ENCODE measurements at regions not wholly inside any gene's neighbourhood (a gene's known extent, or its start where the extent isn't known, plus 50 kb on each side); places are given as distances from the start of the nearest gene placed in this dataset.

- no peak for DNase-seq (ENCODE audit: low spot score in 2 of 2)
- no peaks in the 10 kb centered on the region for H3K9me3 ChIP-seq
- TF ChIP-seq EP300 (IDR thresholded peaks at IDR 0.05) (no peak), POLR2A (IDR thresholded peaks at IDR 0.05) (no peak), CTCF (IDR thresholded peaks at IDR 0.05) (no peak)
- no peak overlapping the region for H3K4me3 ChIP-seq
- no peaks in the 10 kb centered on the region for H3K27me3 ChIP-seq
- WGBS, 2 donors = 48% methylated on average over 10 of the region's 10 CpGs
- H3K27ac ChIP-seq = no peak overlapping the region
- H3K4me1 ChIP-seq = peaks cover 0 to 14% (median 0%) of the 10 kb centered on the region in 4 donors
- H3K36me3 ChIP-seq = no peaks in the 10 kb centered on the region
Observed at GRCh38 chr5:149437391-149438040, 58.4 kb upstream of the IL17B start.

- Histone ChIP-seq H3K4me1 (peaks cover 0 to 12% (median 0%) of the 10 kb centered on the region in 4 donors), H3K27ac (no peak overlapping the region), H3K36me3 (no peaks in the 10 kb centered on the region), H3K4me3 (no peak overlapping the region), H3K27me3 (no peaks in the 10 kb centered on the region), H3K9me3 (no peaks in the 10 kb centered on the region)
- no peak for TF ChIP-seq EP300 (IDR thresholded peaks at IDR 0.05)
- TF ChIP-seq CTCF (IDR thresholded peaks at IDR 0.05) = no peak
- TF ChIP-seq POLR2A (IDR thresholded peaks at IDR 0.05) = no peak
- DNase-seq (ENCODE audit: low spot score in 2 of 2) = no peak
Observed at GRCh38 chr5:149435660-149436059, 56.6 kb upstream of the IL17B start.

GRCh38 chr5:149435015-149435376 lies 55.9 kb upstream of the IL17B start:
- H3K27me3 ChIP-seq = no peaks in the 10 kb centered on the region
- WGBS, 2 donors = 82 to 88% methylated on average over 7 of the region's 7 CpGs
- no peak for DNase-seq (ENCODE audit: low spot score in 2 of 2)
- H3K4me3 ChIP-seq = no peak overlapping the region
- H3K4me1 ChIP-seq = peaks cover 0 to 19% (median 3%) of the 10 kb centered on the region in 4 donors
- no peaks in the 10 kb centered on the region for H3K9me3 ChIP-seq
- H3K27ac ChIP-seq = no peak overlapping the region
- no peaks in the 10 kb centered on the region for H3K36me3 ChIP-seq
- TF ChIP-seq EP300 (IDR thresholded peaks at IDR 0.05) (no peak), POLR2A (IDR thresholded peaks at IDR 0.05) (no peak), CTCF (IDR thresholded peaks at IDR 0.05) (no peak)

- TF ChIP-seq POLR2A (IDR thresholded peaks at IDR 0.05) (no peak), CTCF (IDR thresholded peaks at IDR 0.05) (peak; percentile 77 to 83 (median 83))
- no peak overlapping the region for H3K27ac ChIP-seq
- DNase-seq (ENCODE audit: low spot score in 2 of 2) = peak; percentile 54 to 87
- WGBS, 2 donors = 39 to 46% methylated on average over 7 of the region's 7 CpGs
- no peaks in the 10 kb centered on the region for H3K27me3 ChIP-seq
- H3K36me3 ChIP-seq = peaks cover 0 to under 1% (median 0%) of the 10 kb centered on the region in 3 donors
- no peak overlapping the region for H3K4me3 ChIP-seq
- H3K9me3 ChIP-seq = no peaks in the 10 kb centered on the region
- peaks cover 0 to 24% (median 5%) of the 10 kb centered on the region in 4 donors for H3K4me1 ChIP-seq
Observed at GRCh38 chr5:149434162-149435014, 55.3 kb upstream of the IL17B start.

GRCh38 chr5:149433524-149434131 lies 54.5 kb upstream of the IL17B start:
- no peaks in the 10 kb centered on the region for H3K9me3 ChIP-seq
- WGBS, 2 donors = 80% methylated on average over 8 of the region's 8 CpGs
- no peak overlapping the region for H3K4me3 ChIP-seq
- no peaks in the 10 kb centered on the region for H3K27me3 ChIP-seq
- no peak for DNase-seq (ENCODE audit: low spot score in 2 of 2)
- peaks cover 0 to 5% (median 0%) of the 10 kb centered on the region in 3 donors for H3K36me3 ChIP-seq
- H3K27ac ChIP-seq = peak overlapping the region in 1 of 4 donors; percentile 4
- TF ChIP-seq CTCF (IDR thresholded peaks at IDR 0.05) = no peak
- no peak for TF ChIP-seq EP300 (IDR thresholded peaks at IDR 0.05)
- TF ChIP-seq POLR2A (IDR thresholded peaks at IDR 0.05) = no peak
- H3K4me1 ChIP-seq = peaks cover 0 to 24% (median 5%) of the 10 kb centered on the region in 4 donors

Measured in tibial nerve (tissue), 4 donors.